ENCODE measurements at regions not wholly inside any gene's neighbourhood (a gene's known extent, or its start where the extent isn't known, plus 50 kb on each side); places are given as distances from the start of the nearest gene placed in this dataset.

DNA sequence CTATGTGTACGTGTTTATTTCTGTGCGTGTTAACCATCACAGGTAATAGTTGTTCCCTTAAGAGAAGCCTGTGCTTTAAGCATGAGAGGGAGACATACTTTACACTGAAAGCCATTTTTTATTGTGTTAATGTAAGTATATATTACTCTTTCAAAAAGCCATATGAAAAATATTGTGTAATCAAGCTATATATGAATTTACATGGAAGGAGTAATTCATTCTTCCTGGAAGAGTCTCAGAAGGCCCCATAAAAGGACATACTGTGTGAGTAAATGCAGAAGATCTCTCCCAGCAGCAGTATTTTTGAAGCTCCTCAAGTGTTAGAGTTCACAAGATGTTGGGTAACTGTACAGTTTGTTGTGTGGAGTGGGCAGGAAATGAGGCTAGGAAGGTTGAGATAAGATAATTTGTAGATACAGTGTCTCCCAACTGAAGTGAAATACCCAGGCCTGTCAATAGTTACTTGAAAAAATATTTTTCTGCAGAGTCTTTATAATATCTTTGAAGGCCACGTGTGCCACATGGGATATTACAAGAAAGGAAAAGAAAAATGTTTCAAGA lies 138.3 kb downstream of the PTGER3 start:
- TF ChIP-seq, protein P1, sequence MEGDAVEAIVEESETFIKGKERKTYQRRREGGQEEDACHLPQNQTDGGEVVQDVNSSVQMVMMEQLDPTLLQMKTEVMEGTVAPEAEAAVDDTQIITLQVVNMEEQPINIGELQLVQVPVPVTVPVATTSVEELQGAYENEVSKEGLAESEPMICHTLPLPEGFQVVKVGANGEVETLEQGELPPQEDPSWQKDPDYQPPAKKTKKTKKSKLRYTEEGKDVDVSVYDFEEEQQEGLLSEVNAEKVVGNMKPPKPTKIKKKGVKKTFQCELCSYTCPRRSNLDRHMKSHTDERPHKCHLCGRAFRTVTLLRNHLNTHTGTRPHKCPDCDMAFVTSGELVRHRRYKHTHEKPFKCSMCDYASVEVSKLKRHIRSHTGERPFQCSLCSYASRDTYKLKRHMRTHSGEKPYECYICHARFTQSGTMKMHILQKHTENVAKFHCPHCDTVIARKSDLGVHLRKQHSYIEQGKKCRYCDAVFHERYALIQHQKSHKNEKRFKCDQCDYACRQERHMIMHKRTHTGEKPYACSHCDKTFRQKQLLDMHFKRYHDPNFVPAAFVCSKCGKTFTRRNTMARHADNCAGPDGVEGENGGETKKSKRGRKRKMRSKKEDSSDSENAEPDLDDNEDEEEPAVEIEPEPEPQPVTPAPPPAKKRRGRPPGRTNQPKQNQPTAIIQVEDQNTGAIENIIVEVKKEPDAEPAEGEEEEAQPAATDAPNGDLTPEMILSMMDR (IDR thresholded peaks at IDR 0.05), result no peak
- TF ChIP-seq POLR2A (IDR thresholded peaks at IDR 0.05), result no peak
